ENCODE measurements at regions not wholly inside any gene's neighbourhood (a gene's known extent, or its start where the extent isn't known, plus 50 kb on each side); places are given as distances from the start of the nearest gene placed in this dataset.

DNA sequence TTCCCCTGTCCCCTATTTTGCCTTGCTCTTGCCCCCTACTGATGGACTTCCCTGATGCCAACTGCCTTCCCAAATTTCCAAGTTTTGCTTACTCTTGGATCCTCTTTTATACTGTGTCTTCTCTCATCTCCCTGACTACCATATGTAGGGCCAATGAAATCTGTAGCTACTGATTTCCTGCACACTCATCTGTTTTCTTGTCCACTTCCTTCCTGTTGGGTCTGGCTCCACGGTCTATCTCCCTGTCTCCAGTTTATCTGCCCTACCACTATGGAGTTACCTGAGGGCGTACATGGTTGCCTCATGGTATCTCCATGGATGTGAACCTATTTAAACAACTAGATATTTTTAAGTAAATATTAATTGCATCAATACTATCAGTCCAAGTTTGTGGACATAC lies 140.3 kb upstream of the MCHR2 start:
- ATAC-seq (ENCODE audit: low read depth) (no peak), DNase-seq (no peak)
- H3K36me3 Mint-ChIP-seq (ENCODE audit: low read depth), result no peaks in the 10 kb centered on the region
- TF ChIP-seq, protein P1, sequence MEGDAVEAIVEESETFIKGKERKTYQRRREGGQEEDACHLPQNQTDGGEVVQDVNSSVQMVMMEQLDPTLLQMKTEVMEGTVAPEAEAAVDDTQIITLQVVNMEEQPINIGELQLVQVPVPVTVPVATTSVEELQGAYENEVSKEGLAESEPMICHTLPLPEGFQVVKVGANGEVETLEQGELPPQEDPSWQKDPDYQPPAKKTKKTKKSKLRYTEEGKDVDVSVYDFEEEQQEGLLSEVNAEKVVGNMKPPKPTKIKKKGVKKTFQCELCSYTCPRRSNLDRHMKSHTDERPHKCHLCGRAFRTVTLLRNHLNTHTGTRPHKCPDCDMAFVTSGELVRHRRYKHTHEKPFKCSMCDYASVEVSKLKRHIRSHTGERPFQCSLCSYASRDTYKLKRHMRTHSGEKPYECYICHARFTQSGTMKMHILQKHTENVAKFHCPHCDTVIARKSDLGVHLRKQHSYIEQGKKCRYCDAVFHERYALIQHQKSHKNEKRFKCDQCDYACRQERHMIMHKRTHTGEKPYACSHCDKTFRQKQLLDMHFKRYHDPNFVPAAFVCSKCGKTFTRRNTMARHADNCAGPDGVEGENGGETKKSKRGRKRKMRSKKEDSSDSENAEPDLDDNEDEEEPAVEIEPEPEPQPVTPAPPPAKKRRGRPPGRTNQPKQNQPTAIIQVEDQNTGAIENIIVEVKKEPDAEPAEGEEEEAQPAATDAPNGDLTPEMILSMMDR (IDR thresholded peaks at IDR 0.05), result no peak
- H3K4me1 Mint-ChIP-seq, result no peaks in the 10 kb centered on the region
- no peaks in the 10 kb centered on the region for H3K27me3 Mint-ChIP-seq
- peaks cover 9% of the 10 kb centered on the region for H3K9me3 Mint-ChIP-seq
- CTCF ChIA-PET, result no interaction called here
- POLR2A ChIA-PET, result no interaction called here
- intact Hi-C loops (cut with micrococcal nuclease), result no loop called here
- no peak overlapping the region for H3K4me3 Mint-ChIP-seq
- no peak overlapping the region for H3K27ac Mint-ChIP-seq

DNA sequence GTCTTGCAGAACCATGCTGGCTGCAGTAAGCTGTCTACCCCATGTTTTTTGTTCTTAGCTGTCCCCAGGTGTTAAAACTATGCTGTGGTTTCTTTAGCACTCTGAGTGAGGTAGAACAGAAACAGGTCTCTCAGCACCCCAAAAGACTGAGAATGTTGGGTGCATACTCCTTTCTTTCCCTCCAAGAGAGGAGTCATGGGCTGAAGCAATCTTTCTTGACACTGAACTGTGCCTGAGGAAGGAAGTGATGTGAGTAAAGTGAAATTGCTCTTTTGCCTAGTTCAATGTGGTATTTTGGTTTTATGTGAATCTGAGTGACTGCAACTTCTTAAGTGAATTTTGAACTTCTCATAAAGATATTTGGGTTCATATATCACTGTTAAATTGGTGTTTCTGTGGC lies 138.0 kb upstream of the MCHR2 start:
- CTCF ChIA-PET, result no interaction called here
- peaks cover 2% of the 10 kb centered on the region for H3K27me3 Mint-ChIP-seq
- H3K4me1 Mint-ChIP-seq, result no peaks in the 10 kb centered on the region
- POLR2A ChIA-PET, result no interaction called here
- no peaks in the 10 kb centered on the region for H3K36me3 Mint-ChIP-seq (ENCODE audit: low read depth)
- DNase-seq (no peak), ATAC-seq (ENCODE audit: low read depth) (no peak)
- TF ChIP-seq, protein P1 (IDR thresholded peaks at IDR 0.05), result no peak
- peaks cover 9% of the 10 kb centered on the region for H3K9me3 Mint-ChIP-seq
- intact Hi-C loops (cut with micrococcal nuclease), result no loop called here
- H3K4me3 Mint-ChIP-seq, result no peak overlapping the region
- no peak overlapping the region for H3K27ac Mint-ChIP-seq

DNA sequence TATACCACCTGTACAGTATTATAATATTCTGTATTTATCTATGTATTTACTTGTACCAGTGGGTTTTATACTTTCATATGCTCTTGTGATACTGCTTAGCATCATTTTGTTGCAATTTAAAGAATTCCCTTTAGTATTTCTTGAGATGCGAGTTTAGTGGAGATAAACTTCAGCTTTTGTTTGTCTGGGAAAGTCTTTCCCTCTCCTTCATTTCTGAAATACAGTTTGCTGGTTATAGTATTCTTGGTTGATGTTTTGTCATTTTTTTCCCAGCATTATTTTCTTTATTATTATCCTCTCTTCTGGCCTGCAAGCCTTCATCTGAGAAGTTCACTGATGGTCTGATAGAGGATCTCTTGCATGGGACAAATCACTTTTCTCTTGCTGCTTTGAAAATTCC lies 136.6 kb upstream of the MCHR2 start:
- ChIA-PET POLR2A (no interaction called here), CTCF (no interaction called here)
- peaks cover 2% of the 10 kb centered on the region for H3K27me3 Mint-ChIP-seq
- no peaks in the 10 kb centered on the region for H3K4me1 Mint-ChIP-seq
- H3K9me3 Mint-ChIP-seq, result peaks cover 9% of the 10 kb centered on the region
- H3K27ac Mint-ChIP-seq, result no peak overlapping the region
- ATAC-seq (ENCODE audit: low read depth) (no peak), DNase-seq (no peak)
- intact Hi-C loops (cut with micrococcal nuclease), result no loop called here
- TF ChIP-seq, protein P1 (IDR thresholded peaks at IDR 0.05), result no peak
- H3K4me3 Mint-ChIP-seq, result no peak overlapping the region
- no peaks in the 10 kb centered on the region for H3K36me3 Mint-ChIP-seq (ENCODE audit: low read depth)

DNA sequence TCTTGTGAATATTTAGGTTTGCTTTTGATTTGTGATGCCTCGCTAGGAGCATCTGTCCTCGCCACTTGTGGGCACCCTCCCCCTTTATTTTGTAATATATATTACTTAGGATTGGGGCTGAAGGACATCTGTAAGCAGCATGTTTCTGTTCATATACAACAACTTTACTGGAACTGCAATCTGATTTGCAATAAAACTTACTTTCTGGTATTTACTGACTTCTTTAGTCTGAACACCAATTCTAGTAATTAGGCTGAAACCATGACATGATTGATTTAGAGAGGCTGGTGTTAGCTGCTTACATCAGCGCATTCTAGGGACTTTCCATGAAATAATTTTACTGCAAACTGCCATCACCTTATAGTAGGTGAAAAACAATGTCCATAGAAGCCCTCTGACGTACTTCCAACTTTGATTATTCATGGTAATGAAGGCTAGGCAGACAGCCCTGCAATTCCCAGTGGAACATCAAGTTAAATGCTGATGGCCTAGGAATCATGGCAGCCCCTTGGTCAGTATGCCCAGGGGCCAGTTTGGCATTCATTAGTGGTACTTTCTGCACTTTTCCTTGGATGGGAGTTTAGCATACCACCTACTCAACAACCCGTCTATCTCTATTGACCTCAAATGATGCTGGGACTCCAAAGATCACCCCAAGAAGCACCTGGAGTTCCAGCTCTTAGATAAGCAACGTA lies 132.9 kb upstream of the MCHR2 start:
- CTCF ChIA-PET, result no interaction called here
- no peak for ATAC-seq (ENCODE audit: low read depth)
- TF ChIP-seq, protein P1 (IDR thresholded peaks at IDR 0.05), result no peak
- intact Hi-C loops (cut with micrococcal nuclease), result no loop called here
- H3K27me3 Mint-ChIP-seq, result peaks cover 2% of the 10 kb centered on the region
- no peaks in the 10 kb centered on the region for H3K36me3 Mint-ChIP-seq (ENCODE audit: low read depth)
- no peak overlapping the region for H3K27ac Mint-ChIP-seq
- peaks cover 9% of the 10 kb centered on the region for H3K9me3 Mint-ChIP-seq
- no peaks in the 10 kb centered on the region for H3K4me1 Mint-ChIP-seq
- DNase-seq, result no peak
- POLR2A ChIA-PET, result no interaction called here
- no peak overlapping the region for H3K4me3 Mint-ChIP-seq

DNA sequence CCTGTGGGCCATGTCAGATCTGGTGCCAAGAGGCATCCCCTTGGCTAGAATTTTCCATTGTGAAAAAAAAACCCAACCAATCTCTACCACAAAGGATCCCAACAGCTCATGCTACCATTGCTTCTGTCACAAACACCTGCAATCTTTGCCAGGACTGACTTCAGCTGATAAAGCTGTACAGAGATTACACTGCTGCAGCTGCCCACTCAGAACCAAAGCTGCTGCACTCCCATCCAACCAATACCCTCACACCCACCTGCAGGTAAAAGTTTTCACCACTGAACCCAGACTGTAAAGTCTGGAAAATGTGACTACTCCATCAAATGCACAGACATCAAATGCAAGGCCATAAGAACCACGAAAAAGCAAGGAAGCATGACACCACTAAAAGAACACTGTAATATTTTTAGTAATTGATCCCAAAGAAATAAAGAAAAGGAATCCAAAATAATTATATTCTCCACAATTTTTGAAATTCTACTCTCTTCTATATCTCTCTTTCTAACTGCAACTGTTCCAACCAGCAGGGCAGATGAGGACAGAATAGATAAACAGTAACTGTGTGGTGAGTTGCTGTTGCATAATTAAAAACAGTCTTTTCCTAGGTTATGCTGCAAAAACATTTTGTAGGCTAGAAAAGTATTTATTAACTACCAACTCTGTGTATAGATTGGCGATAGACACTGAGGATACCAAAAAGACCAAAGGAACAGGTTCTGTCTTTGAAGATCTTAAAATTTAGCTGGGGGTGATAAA lies 128.0 kb upstream of the MCHR2 start:
- CTCF ChIA-PET, result no interaction called here
- no peaks in the 10 kb centered on the region for H3K4me1 Mint-ChIP-seq
- POLR2A ChIA-PET, result no interaction called here
- TF ChIP-seq, protein P1 (IDR thresholded peaks at IDR 0.05), result no peak
- DNase-seq (no peak), ATAC-seq (ENCODE audit: low read depth) (no peak)
- no peak overlapping the region for H3K27ac Mint-ChIP-seq
- no peaks in the 10 kb centered on the region for H3K27me3 Mint-ChIP-seq
- H3K9me3 Mint-ChIP-seq, result no peaks in the 10 kb centered on the region
- no peaks in the 10 kb centered on the region for H3K36me3 Mint-ChIP-seq (ENCODE audit: low read depth)
- H3K4me3 Mint-ChIP-seq, result no peak overlapping the region
- intact Hi-C loops (cut with micrococcal nuclease), result no loop called here

Measured in activated B cell treated with CpG ODN at 0.5 μM for 24 hours (primary cell).